Activated CD8-positive, alpha-beta memory T cell treated with anti-CD3 and anti-CD28 coated beads for 24 hours (primary cell): ENCODE measurements at regions not wholly inside any gene's neighbourhood (a gene's known extent, or its start where the extent isn't known, plus 50 kb on each side); places are given as distances from the start of the nearest gene placed in this dataset.
"Not testable (repeated sequence)": the region's sequence is repeated elsewhere in the genome, so short reads cannot be mapped to it uniquely, and the experiment has no call there.

Experiments
- DNase-seq: peaks from one replicate; pipeline ENCODE4 v3.0.0-alpha.2; 2020

- no peak for DNase-seq
Observed at GRCh38 chr7:130948822-130949221, 214.8 kb upstream of the KLF14 start.

GRCh38 chr7:130949550-130949949 is 215.5 kb upstream of the KLF14 start:
- no peak for DNase-seq

GRCh38 chr7:130950054-130950453 is 216.0 kb upstream of the KLF14 start:
- DNase-seq = no peak

GRCh38 chr7:130950741-130951140 is 216.7 kb upstream of the KLF14 start:
- no peak for DNase-seq

GRCh38 chr7:130951303-130951975 is 217.4 kb upstream of the KLF14 start:
- no peak for DNase-seq

- DNase-seq = no peak
Observed at GRCh38 chr7:130951976-130952876, 218.2 kb upstream of the KLF14 start.

- no peak for DNase-seq
Observed at GRCh38 chr7:130953196-130953595, 219.2 kb upstream of the KLF14 start.

- no peak for DNase-seq
Observed at GRCh38 chr7:130954918-130955564, 221.0 kb upstream of the KLF14 start.

- DNase-seq = no peak
Observed at GRCh38 chr7:130955565-130955919, 221.5 kb upstream of the KLF14 start.

GRCh38 chr7:130956417-130957136 is 222.6 kb upstream of the KLF14 start:
- DNase-seq = no peak

GRCh38 chr7:130957137-130957513 is 223.1 kb upstream of the KLF14 start:
- DNase-seq = no peak

GRCh38 chr7:130957722-130958435 is 223.9 kb upstream of the KLF14 start:
- not testable (repeated sequence) for DNase-seq

GRCh38 chr7:130958846-130959245 is 224.8 kb upstream of the KLF14 start:
- DNase-seq = no peak

GRCh38 chr7:130959743-130960207 is 225.8 kb upstream of the KLF14 start:
- peak; percentile 76 for DNase-seq

GRCh38 chr7:130960208-130960988 is 226.4 kb upstream of the KLF14 start:
- DNase-seq = no peak

- peak; percentile 85 for DNase-seq
Observed at GRCh38 chr7:130961128-130961601, 227.2 kb upstream of the KLF14 start.

GRCh38 chr7:130962109-130962508 is 228.1 kb upstream of the KLF14 start:
- DNase-seq = no peak

GRCh38 chr7:130963339-130963738 is 229.3 kb upstream of the KLF14 start:
- no peak for DNase-seq

GRCh38 chr7:130965515-130965914 is 231.5 kb upstream of the KLF14 start:
- no peak for DNase-seq

- no peak for DNase-seq
Observed at GRCh38 chr7:130966246-130967009, 232.4 kb upstream of the KLF14 start.

GRCh38 chr7:130970196-130970595 is 236.2 kb upstream of the KLF14 start:
- peak; percentile 60 for DNase-seq
